Gastroesophageal sphincter (tissue), 3 donors: ENCODE measurements at regions not wholly inside any gene's neighbourhood (a gene's known extent, or its start where the extent isn't known, plus 50 kb on each side); places are given as distances from the start of the nearest gene placed in this dataset.

Experiments
- EP300 ChIP-seq: sonication (generic); formaldehyde crosslinking; IDR thresholded peaks from one replicate; pipeline ENCODE4 v1.6.1; 2017; ENCODE audit warnings: antibody characterized with exemption, mild to moderate bottlenecking
- POLR2A ChIP-seq, 2 donors: fragments of 450-650 bp; IDR thresholded peaks; one replicate each; pipeline ENCODE4 v1.6.1; 2017; ENCODE audit warnings: antibody characterized with exemption in 2 of 2, mild to moderate bottlenecking in 2 of 2, moderate library complexity in 1 of 2
- POLR2AphosphoS5 ChIP-seq: sonication (generic); formaldehyde crosslinking; IDR thresholded peaks from one replicate; pipeline ENCODE4 v1.6.1; 2017; ENCODE audit warnings: antibody characterized with exemption
- TF ChIP-seq, protein P1 (sequence below), 4 experiments: fragments of 200-600 bp in 2 of 4; fragments of 450-650 bp in 2 of 4; sonication (generic) in 1 of 4; IDR thresholded peaks; one replicate each; pipeline ENCODE4 v1.5.1; 2017 to 2019; ENCODE audit warnings: antibody characterized with exemption in 4 of 4, mild to moderate bottlenecking in 2 of 4, moderate library complexity in 2 of 4

DNA sequence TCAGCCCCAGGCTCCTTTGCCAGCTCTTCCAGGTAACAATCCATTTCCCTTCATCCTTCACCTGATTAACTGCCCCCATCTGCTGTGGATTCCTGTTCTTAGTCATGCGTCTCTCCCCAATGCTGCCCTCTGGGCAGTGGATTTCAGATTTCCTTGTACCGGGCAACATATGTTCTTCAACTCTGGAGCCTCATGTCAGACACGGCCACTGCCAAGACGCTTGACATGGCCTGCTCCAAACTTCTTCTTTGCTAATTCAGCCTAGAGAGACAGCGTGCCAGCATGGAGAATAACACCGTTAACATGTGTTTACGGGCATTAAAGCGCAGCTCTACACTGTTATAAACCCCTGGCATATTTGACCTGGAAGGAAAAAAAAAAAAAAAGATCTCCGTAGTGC, 1035.1 kb upstream of the NR2F2 start:
- TF ChIP-seq, protein P1, sequence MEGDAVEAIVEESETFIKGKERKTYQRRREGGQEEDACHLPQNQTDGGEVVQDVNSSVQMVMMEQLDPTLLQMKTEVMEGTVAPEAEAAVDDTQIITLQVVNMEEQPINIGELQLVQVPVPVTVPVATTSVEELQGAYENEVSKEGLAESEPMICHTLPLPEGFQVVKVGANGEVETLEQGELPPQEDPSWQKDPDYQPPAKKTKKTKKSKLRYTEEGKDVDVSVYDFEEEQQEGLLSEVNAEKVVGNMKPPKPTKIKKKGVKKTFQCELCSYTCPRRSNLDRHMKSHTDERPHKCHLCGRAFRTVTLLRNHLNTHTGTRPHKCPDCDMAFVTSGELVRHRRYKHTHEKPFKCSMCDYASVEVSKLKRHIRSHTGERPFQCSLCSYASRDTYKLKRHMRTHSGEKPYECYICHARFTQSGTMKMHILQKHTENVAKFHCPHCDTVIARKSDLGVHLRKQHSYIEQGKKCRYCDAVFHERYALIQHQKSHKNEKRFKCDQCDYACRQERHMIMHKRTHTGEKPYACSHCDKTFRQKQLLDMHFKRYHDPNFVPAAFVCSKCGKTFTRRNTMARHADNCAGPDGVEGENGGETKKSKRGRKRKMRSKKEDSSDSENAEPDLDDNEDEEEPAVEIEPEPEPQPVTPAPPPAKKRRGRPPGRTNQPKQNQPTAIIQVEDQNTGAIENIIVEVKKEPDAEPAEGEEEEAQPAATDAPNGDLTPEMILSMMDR (IDR thresholded peaks at IDR 0.05): no peak
- TF ChIP-seq POLR2A (IDR thresholded peaks at IDR 0.05): no peak
- TF ChIP-seq POLR2AphosphoS5: no peak
- no peak for TF ChIP-seq EP300
